ENCODE measurements at regions not wholly inside any gene's neighbourhood (a gene's known extent, or its start where the extent isn't known, plus 50 kb on each side); places are given as distances from the start of the nearest gene placed in this dataset.

GRCh38 chr6:100181309-100181708 is 187.3 kb upstream of the MCHR2 start:
- Mint-ChIP-seq H3K27ac (ENCODE audit: unreplicated experiment) (no peak overlapping the region), H3K36me3 (ENCODE audit: insufficient read depth, unreplicated experiment) (no peaks in the 10 kb centered on the region), H3K4me1 (ENCODE audit: low read depth, unreplicated experiment) (peaks cover 5% of the 10 kb centered on the region), H3K9me3 (ENCODE audit: unreplicated experiment) (no peaks in the 10 kb centered on the region), H3K4me3 (ENCODE audit: unreplicated experiment) (no peak overlapping the region), H3K27me3 (ENCODE audit: insufficient read depth, unreplicated experiment) (no peaks in the 10 kb centered on the region)
- TF ChIP-seq CTCF (IDR thresholded peaks at IDR 0.05; ENCODE audit: insufficient read depth in 1 of 2, low read depth in 1 of 2, low read length in 1 of 2, severe bottlenecking in 1 of 2, unreplicated experiment in 1 of 2), result no peak
- intact Hi-C loops (cut with micrococcal nuclease; ENCODE audit: unreplicated experiment), result no loop called here
- H3K9me3 ChIP-seq, result no peaks in the 10 kb centered on the region
- POLR2A ChIA-PET, result no interaction called here
- H3K36me3 ChIP-seq (ENCODE audit: control insufficient read depth, insufficient read depth, low read length), result no peaks in the 10 kb centered on the region; the same call in 1 of the 2 replicates
- no peaks in the 10 kb centered on the region for H3K4me1 ChIP-seq
- DNase-seq, result no peak
- BruUV-seq (replicated peaks), result no TSS peak
- CTCF ChIA-PET, result no interaction called here
- no peaks in the 10 kb centered on the region for H3K27me3 ChIP-seq (replicated peaks; ENCODE audit: control insufficient read depth, insufficient read depth, low read length)
- H3K4me3 ChIP-seq (ENCODE audit: low read depth, low read length), result no peak overlapping the region

GRCh38 chr6:100179576-100179975 is 185.6 kb upstream of the MCHR2 start:
- Histone ChIP-seq H3K4me1 (no peaks in the 10 kb centered on the region), H3K4me3 (ENCODE audit: low read depth, low read length) (no peak overlapping the region), H3K36me3 (ENCODE audit: control insufficient read depth, insufficient read depth, low read length) (no peaks in the 10 kb centered on the region; the same call in 1 of the 2 replicates), H3K9me3 (no peaks in the 10 kb centered on the region), H3K27me3 (replicated peaks; ENCODE audit: control insufficient read depth, insufficient read depth, low read length) (no peaks in the 10 kb centered on the region)
- H3K27ac Mint-ChIP-seq (ENCODE audit: unreplicated experiment), result no peak overlapping the region
- peaks cover 8% of the 10 kb centered on the region for H3K4me1 Mint-ChIP-seq (ENCODE audit: low read depth, unreplicated experiment)
- DNase-seq, result no peak
- POLR2A ChIA-PET, result no interaction called here
- no peak for TF ChIP-seq CTCF (IDR thresholded peaks at IDR 0.05; ENCODE audit: insufficient read depth in 1 of 2, low read depth in 1 of 2, low read length in 1 of 2, severe bottlenecking in 1 of 2, unreplicated experiment in 1 of 2)
- intact Hi-C loops (cut with micrococcal nuclease; ENCODE audit: unreplicated experiment), result no loop called here
- no peak overlapping the region for H3K4me3 Mint-ChIP-seq (ENCODE audit: unreplicated experiment)
- H3K27me3 Mint-ChIP-seq (ENCODE audit: insufficient read depth, unreplicated experiment), result no peaks in the 10 kb centered on the region
- H3K36me3 Mint-ChIP-seq (ENCODE audit: insufficient read depth, unreplicated experiment), result no peaks in the 10 kb centered on the region
- no peaks in the 10 kb centered on the region for H3K9me3 Mint-ChIP-seq (ENCODE audit: unreplicated experiment)
- BruUV-seq (replicated peaks), result no TSS peak
- CTCF ChIA-PET, result no interaction called here

- intact Hi-C loops (cut with micrococcal nuclease; ENCODE audit: unreplicated experiment), result no loop called here
- H3K4me3 ChIP-seq (ENCODE audit: low read depth, low read length), result no peak overlapping the region
- POLR2A ChIA-PET, result interaction anchor here (0.6 kb wide), 1 partner anchor 18 kb away, joined by 3 read pairs; no protein-coding TSS in a partner anchor
These were observed 183.9 kb upstream of the MCHR2 start for GRCh38 chr6:100177956-100178355.

More at GRCh38 chr6:100177956-100178355, 183.9 kb upstream of the MCHR2 start:
- no peak for TF ChIP-seq CTCF (IDR thresholded peaks at IDR 0.05; ENCODE audit: insufficient read depth in 1 of 2, low read depth in 1 of 2, low read length in 1 of 2, severe bottlenecking in 1 of 2, unreplicated experiment in 1 of 2)
- Histone ChIP-seq H3K27me3 (replicated peaks; ENCODE audit: control insufficient read depth, insufficient read depth, low read length) (no peaks in the 10 kb centered on the region), H3K36me3 (ENCODE audit: control insufficient read depth, insufficient read depth, low read length) (no peaks in the 10 kb centered on the region), H3K4me1 (no peaks in the 10 kb centered on the region), H3K9me3 (no peaks in the 10 kb centered on the region)
- CTCF ChIA-PET, result no interaction called here
- H3K4me1 Mint-ChIP-seq (ENCODE audit: low read depth, unreplicated experiment), result peaks cover 8% of the 10 kb centered on the region
- H3K27me3 Mint-ChIP-seq (ENCODE audit: insufficient read depth, unreplicated experiment), result no peaks in the 10 kb centered on the region
- H3K27ac Mint-ChIP-seq (ENCODE audit: unreplicated experiment), result no peak overlapping the region
- no peaks in the 10 kb centered on the region for H3K9me3 Mint-ChIP-seq (ENCODE audit: unreplicated experiment)
- no peak for DNase-seq
- no peaks in the 10 kb centered on the region for H3K36me3 Mint-ChIP-seq (ENCODE audit: insufficient read depth, unreplicated experiment)
- no peak overlapping the region for H3K4me3 Mint-ChIP-seq (ENCODE audit: unreplicated experiment)
- BruUV-seq (replicated peaks), result no TSS peak
